Ramos (cell line): ENCODE measurements at regions not wholly inside any gene's neighbourhood (a gene's known extent, or its start where the extent isn't known, plus 50 kb on each side); places are given as distances from the start of the nearest gene placed in this dataset.

Experiments
- in situ Hi-C: fragments of 300-500 bp; cut with MboI; formaldehyde crosslinking; loops from one replicate; pipeline ENCODE4 v1.14.3; 2022; ENCODE audit warnings: low sequenced_read_pairs; ENCODE audit not compliant: unreplicated experiment

- in situ Hi-C loops = no loop called here
These were observed 201.2 kb downstream of the FOXA2 start for GRCh38 chr20:22383156-22383555.

GRCh38 chr20:22382742-22383141 lies 201.6 kb downstream of the FOXA2 start:
- in situ Hi-C loops = no loop called here

- in situ Hi-C loops = no loop called here
These were observed 202.5 kb downstream of the FOXA2 start for GRCh38 chr20:22381812-22382416.

GRCh38 chr20:22379472-22379871 lies 204.9 kb downstream of the FOXA2 start:
- in situ Hi-C loops = no loop called here

DNA sequence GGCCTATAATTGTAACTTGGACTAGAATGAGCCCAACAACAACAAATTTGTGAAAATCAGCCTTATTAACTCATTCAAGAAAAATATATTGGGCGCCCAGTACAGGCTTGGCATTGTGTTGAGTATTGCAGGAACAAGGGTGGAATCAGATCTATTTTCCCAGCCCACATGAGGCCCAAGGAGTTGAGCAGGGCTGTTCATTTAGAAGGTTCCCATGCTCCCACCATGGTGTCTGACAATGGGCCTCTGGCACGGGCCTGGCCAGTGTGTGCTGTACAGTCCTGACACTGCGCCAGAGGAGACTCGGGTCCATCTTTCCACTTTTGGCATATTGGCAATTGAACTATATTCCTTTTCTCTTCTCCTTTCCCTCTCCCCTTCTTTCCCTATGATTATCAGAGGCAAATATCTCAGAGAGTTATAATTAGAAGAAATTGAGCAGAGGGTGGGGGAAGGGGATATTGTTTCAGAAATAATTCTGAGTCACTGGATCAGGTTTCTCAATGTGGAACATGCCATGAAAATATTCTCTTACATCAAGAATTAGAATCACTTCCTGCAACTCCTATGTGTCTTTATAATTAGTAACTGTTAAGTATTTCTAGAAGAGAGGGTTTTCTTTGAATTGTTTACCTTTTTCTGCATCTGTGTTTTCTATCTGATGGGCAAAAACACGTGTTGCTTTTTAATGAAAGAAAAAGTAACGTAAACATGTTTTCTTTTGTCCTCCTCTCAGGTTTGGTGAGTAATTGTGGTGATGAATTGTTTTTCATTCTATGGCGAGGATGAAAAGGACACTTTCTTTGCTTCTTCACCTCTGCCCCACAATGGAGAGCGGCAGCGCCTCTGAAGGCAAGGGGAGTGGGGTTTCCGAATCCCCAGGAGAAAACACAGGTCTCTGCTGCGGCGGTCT lies 209.4 kb downstream of the FOXA2 start:
- in situ Hi-C loops = no loop called here

DNA sequence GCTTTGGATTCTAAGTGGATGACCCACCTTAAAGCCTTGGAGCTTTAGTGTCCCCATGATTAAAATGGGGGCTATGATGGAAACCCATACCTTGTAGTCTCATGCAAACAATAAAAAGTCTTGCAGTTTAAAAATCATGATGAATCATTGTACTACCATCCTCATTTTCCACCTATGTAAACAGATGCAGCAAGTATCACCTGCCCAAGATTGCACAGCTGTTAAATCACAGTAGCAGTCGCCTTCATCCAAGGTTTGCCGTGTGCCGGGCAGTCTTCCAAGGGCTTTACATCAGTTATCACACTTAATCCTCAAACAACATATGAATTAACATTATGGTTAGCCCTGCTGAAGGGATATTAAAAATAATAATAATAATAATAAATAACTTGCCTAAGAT lies 210.3 kb downstream of the FOXA2 start:
- in situ Hi-C loops = no loop called here

DNA sequence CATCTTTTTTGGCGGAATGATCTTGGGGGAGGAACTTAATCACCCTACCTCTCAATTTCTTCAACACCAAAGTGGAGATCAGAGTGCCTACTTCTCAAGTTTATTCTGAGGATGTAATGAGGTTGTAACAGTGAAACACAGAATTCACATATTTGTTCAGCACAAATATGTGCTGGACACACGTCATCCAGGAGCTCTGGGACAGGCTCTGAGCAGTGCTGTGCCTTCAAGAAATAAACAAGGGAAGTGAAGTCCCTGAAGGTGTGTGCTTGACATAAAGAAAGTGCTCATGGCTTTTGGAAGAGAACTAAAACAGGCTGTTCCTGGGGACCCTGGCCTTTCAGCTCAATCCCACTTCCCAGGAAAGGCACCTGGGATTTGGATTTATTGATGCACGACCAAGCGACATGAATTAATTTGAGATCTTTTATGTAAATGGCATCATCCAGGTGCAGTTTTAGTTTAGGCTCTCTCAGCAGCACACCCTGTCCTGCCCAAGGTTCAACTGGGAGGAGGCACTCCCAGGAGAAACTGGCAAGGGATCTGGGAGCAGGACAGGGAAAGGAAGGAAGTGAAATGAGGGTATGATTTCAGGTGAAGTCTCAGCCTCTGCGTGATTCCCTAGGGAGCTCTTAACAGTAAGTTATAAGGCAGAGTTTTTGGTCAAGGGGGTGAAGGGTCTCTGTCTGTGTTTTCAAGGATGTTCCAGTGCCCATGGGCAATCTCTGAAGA lies 211.0 kb downstream of the FOXA2 start:
- in situ Hi-C loops = no loop called here

DNA sequence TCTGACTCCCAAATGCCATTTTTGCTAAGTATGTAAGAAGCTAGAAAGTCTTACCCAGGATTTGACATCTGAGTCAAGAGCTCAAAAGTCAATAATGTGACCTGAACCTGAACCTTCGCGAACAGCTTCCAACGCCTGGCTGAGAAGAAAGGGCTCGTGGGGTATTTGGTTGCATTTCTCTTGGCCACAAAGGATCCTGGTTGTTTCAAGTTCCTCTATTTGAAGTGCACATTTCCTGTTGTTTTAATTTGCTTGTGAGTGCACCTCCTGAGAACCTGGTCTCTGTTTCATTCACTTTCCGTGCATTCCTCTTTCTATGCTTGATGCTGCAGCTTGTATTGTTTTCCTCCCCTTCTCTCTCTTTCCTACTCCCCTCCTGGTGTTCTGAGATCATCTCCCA lies 212.5 kb downstream of the FOXA2 start:
- in situ Hi-C loops = no loop called here

DNA sequence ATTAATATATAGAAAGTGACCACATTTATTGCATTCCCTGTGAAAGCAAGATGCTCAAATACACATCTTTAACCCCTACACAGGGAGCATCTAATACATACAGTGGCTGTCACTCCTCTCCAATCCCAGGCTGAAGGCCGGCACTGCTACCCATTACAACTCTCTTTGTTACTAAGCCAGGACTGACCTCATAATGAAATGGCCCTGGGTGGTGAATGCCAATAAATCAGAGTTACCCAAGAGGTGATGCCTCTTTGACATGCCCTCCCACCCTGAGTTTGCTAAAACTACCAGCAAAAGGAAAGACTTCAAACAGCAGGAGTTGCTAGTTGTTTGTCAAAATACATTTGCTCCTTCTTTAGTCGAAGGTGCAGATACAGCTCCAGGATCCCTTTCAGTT lies 214.2 kb downstream of the FOXA2 start:
- in situ Hi-C loops = no loop called here

- in situ Hi-C loops = no loop called here
These were observed 215.3 kb downstream of the FOXA2 start for GRCh38 chr20:22369100-22369499.

DNA sequence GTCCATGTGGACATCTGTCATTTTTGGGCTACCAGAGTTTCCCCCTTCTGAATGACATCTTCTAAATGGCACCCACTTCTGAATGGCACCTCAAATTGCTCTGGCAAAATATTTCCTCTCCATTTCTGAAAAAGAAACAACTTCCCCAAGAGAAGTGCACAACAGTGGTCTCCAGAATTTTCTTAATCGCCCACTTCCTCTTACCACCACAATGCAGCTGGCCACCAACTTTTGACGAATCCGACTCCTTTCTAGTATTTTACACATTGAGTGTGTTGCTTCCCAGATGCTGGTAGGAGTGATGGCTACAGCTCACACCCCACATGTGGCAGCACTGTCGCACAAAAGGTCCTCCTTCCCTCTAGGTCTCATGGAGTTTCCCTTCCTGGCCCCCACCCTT lies 216.1 kb downstream of the FOXA2 start:
- in situ Hi-C loops = no loop called here

DNA sequence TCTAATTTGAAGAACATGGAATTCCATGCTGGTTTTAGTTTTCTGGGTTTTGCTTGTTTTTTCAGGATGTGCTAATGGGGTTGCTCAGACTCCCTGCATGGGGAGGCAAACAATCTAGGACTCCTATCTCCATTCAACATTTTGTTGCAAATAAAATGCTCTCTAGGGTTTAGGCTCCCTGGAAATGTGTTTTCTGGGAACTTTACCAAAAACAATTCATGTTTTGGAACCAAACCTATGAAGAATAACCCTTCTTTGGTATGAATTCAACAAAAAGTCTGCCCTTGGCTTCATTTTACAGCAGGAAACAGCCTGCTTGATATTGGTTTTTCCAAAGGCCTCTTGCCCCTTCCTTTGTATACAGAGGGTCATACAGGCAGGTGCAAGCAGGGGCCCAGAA lies 217.7 kb downstream of the FOXA2 start:
- in situ Hi-C loops = no loop called here

GRCh38 chr20:22354647-22355046 lies 229.7 kb downstream of the FOXA2 start:
- in situ Hi-C loops = no loop called here

DNA sequence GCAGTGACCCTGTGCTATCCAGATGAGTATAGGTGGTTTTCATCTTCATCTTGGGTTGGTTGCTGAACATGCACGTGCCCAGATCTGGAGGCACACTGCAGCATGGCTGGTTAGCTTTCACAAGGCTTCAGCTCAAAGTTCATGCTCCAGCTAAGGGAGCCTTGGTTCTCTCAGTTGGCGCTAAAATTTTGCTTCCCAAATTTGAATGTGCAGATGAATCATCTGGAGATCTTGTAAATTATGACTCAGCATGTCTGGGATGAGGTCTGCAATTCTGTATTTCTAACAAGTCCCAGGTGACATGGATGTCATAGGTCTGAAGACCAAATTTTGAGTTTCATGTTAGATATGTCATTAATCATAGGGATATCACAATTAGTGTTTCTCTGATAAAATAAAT lies 230.8 kb downstream of the FOXA2 start:
- in situ Hi-C loops = no loop called here

GRCh38 chr20:22352019-22352418 lies 232.4 kb downstream of the FOXA2 start:
- in situ Hi-C loops = no loop called here

GRCh38 chr20:22350624-22351023 lies 233.7 kb downstream of the FOXA2 start:
- in situ Hi-C loops = no loop called here

- in situ Hi-C loops = no loop called here
These were observed 236.4 kb downstream of the FOXA2 start for GRCh38 chr20:22348010-22348409.

- in situ Hi-C loops = no loop called here
These were observed 237.7 kb downstream of the FOXA2 start for GRCh38 chr20:22346716-22347115.

DNA sequence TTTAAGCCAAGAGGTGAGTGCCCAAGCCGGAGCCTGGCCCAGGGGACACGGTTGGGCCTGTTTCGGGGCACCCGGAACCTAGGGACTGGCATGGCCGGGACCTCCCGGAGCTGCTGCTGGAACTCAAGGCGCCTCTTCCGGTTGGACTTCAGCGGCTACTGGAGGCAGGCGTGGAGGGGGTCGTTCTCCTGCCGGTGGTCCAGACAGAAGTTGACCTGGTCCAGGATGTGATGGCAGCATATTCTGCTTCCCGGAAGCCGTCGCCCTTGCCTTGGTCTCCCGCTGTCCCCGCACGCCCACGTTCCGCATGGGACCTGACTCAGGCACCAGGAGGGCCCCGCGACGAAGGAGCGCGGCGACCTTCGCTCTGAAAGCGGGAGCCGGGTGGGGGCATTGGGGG lies 240.8 kb downstream of the FOXA2 start:
- in situ Hi-C loops = no loop called here

DNA sequence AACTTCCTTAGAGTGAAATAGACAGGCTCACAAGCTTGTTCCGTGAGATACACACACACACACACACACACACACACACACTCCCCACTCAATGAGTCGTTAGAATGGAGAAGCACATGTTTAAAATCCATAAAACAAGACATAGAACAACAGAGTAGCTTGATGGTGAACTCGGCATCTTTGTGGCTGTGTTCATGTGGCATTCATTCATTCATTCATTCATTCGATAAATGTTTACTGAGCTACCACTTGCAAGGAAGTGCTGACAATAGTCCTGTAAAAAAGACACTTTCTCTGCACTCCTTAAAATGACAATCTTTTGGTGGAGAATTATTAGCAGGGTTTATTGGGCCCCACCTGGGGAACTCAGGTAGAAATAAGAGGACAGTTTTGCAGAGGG lies 242.0 kb downstream of the FOXA2 start:
- in situ Hi-C loops = no loop called here

GRCh38 chr20:22341508-22341907 lies 242.9 kb downstream of the FOXA2 start:
- in situ Hi-C loops = no loop called here
